Gastroesophageal sphincter (tissue), 4 donors: ENCODE measurements at regions not wholly inside any gene's neighbourhood (a gene's known extent, or its start where the extent isn't known, plus 50 kb on each side); places are given as distances from the start of the nearest gene placed in this dataset.
A peak's percentile ranks its signal among the peaks of the same experiment; 100 is the strongest.

ENCODE experiments used
- ATAC-seq: fragments of 150-250 bp; one replicate; pipeline ENCODE4 v1.9.1; 2016; ENCODE audit warnings: mild to moderate bottlenecking, moderate library complexity
- H3K27ac ChIP-seq, 4 donors: fragments of 200-600 bp; sonication (generic) in 3 of 4; 1 replicate in 3 of 4; 2 replicates in 1 of 4; pipeline ENCODE4 v1.5.1; 2016 to 2019
- H3K27me3 ChIP-seq: fragments of 200-600 bp; sonication (generic); one replicate; pipeline ENCODE4 v1.5.1; 2019
- H3K36me3 ChIP-seq, 2 donors: fragments of 200-600 bp; sonication (generic); one replicate each; pipeline ENCODE4 v1.5.1; 2019; ENCODE audit warnings: control low read depth in 1 of 2
- H3K4me1 ChIP-seq, 3 donors: fragments of 200-600 bp; sonication (generic); 1 replicate in 2 of 3; 2 replicates in 1 of 3; pipeline ENCODE4 v1.5.1; 2016 to 2019; ENCODE audit warnings: control low read depth in 2 of 3
- H3K4me3 ChIP-seq, 2 donors: fragments of 200-600 bp; sonication (generic); one replicate each; pipeline ENCODE4 v1.5.1; 2019; ENCODE audit warnings: mild to moderate bottlenecking in 1 of 2, moderate library complexity in 1 of 2
- H3K9me3 ChIP-seq, 3 donors: fragments of 200-600 bp; sonication (generic); one replicate each; pipeline ENCODE4 v1.5.1; 2017 to 2019; ENCODE audit warnings: control low read depth in 2 of 3
- EP300 ChIP-seq: sonication (generic); formaldehyde crosslinking; IDR thresholded peaks from one replicate; pipeline ENCODE4 v1.6.1; 2017; ENCODE audit warnings: antibody characterized with exemption, mild to moderate bottlenecking
- POLR2A ChIP-seq, 2 donors: fragments of 450-650 bp; IDR thresholded peaks; one replicate each; pipeline ENCODE4 v1.6.1; 2017; ENCODE audit warnings: antibody characterized with exemption in 2 of 2, mild to moderate bottlenecking in 2 of 2, moderate library complexity in 1 of 2
- POLR2AphosphoS5 ChIP-seq: sonication (generic); formaldehyde crosslinking; IDR thresholded peaks from one replicate; pipeline ENCODE4 v1.6.1; 2017; ENCODE audit warnings: antibody characterized with exemption
- WGBS, 2 donors: methylation state at CpG; one replicate each; pipeline ENCODE4 v1.1.5; 2018; ENCODE audit warnings: low coverage in 1 of 2; 5-methylcytosine and 5-hydroxymethylcytosine counted together
- TF ChIP-seq, protein P1 (sequence below), 4 experiments: fragments of 200-600 bp in 2 of 4; fragments of 450-650 bp in 2 of 4; sonication (generic) in 1 of 4; IDR thresholded peaks; one replicate each; pipeline ENCODE4 v1.5.1; 2017 to 2019; ENCODE audit warnings: antibody characterized with exemption in 4 of 4, mild to moderate bottlenecking in 2 of 4, moderate library complexity in 2 of 4

DNA sequence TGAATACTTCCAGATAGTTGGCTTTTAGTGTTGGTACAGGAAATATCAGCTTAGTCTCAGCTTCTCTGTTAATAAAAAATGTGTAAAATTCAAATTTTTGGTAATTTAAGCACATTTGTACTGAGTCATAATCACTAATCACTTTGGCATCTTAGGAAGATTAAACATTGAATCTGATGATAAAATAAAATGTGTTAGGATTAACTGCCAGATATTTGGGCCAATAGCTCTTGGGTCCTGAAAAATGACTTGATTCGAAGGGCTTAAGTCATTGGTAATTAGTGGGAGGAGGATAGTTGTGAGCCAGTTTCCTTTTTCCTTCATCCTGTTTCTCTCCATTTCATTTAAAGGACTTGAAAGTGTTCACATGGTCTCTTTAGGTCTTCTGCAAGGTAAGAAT is 426.1 kb downstream of the RFPL4B start:
- TF ChIP-seq EP300 (no peak), POLR2AphosphoS5 (no peak), POLR2A (IDR thresholded peaks at IDR 0.05) (no peak)
- TF ChIP-seq, protein P1, sequence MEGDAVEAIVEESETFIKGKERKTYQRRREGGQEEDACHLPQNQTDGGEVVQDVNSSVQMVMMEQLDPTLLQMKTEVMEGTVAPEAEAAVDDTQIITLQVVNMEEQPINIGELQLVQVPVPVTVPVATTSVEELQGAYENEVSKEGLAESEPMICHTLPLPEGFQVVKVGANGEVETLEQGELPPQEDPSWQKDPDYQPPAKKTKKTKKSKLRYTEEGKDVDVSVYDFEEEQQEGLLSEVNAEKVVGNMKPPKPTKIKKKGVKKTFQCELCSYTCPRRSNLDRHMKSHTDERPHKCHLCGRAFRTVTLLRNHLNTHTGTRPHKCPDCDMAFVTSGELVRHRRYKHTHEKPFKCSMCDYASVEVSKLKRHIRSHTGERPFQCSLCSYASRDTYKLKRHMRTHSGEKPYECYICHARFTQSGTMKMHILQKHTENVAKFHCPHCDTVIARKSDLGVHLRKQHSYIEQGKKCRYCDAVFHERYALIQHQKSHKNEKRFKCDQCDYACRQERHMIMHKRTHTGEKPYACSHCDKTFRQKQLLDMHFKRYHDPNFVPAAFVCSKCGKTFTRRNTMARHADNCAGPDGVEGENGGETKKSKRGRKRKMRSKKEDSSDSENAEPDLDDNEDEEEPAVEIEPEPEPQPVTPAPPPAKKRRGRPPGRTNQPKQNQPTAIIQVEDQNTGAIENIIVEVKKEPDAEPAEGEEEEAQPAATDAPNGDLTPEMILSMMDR (IDR thresholded peaks at IDR 0.05), result no peak
- Histone ChIP-seq H3K27ac (no peak overlapping the region), H3K36me3 (no peaks in the 10 kb centered on the region), H3K4me3 (no peak overlapping the region), H3K4me1 (no peaks in the 10 kb centered on the region), H3K9me3 (peaks cover 0 to under 1% (median 0%) of the 10 kb centered on the region in 3 donors), H3K27me3 (no peaks in the 10 kb centered on the region)
- WGBS, 2 donors, result 0% methylated on average over 1 of the region's 1 CpG
- ATAC-seq, result no peak

DNA sequence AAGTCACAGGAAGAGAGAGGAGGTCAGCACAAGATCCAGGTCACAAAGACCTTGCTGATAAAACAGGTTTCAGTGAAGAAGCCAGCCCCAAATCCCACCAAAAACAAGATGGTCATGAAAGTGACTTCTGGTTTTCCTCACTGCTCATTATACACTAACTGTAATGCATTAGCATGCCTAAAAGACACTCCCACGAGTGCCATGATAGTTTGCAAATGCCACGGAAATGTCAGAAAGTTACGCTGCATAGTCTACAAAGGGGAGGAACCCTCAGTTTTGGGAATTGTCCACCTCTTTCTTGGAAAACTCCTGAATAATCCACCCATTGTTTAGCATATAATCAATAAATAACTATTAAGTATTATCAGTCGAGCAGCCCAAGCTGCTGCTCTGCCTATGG is 427.2 kb downstream of the RFPL4B start:
- no peak for TF ChIP-seq POLR2A (IDR thresholded peaks at IDR 0.05)
- Histone ChIP-seq H3K27me3 (no peaks in the 10 kb centered on the region), H3K9me3 (no peaks in the 10 kb centered on the region), H3K27ac (no peak overlapping the region), H3K4me3 (no peak overlapping the region), H3K4me1 (no peaks in the 10 kb centered on the region), H3K36me3 (no peaks in the 10 kb centered on the region)
- 82 to 85% methylated on average over 4 of the region's 4 CpGs for WGBS, 2 donors
- ATAC-seq, result no peak

DNA sequence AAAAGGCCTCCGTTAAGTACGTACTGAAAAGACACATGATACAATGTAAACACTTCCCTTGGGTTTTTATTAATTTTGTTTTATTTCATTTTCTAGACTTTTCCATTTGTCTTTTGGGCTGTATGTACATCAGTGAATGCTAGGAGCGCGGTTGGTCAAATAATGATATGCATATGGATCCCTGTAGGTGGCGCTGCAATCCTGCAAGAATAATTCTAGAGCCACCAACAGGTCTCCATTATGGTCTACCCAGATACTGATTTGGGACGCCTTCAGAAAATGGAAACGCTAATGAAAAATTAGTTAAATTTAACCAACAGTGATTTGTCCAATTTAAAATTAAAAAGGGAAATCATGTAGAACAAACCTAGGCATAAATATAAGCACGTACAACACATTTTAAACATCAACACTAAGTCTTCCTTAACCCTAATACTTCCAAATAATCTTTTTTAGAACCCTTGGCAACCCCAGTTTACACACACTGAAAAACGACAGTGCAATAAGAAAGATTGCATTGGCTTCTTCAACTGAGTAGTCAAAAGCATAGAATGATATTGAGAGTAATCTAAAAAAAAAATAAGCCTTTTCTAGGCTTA is 433.5 kb downstream of the RFPL4B start:
- ATAC-seq, result peak; percentile 84
- 27 to 38% methylated on average over 9 of the region's 9 CpGs for WGBS, 2 donors
- no peak for TF ChIP-seq EP300
- TF ChIP-seq, protein P1 (IDR thresholded peaks at IDR 0.05), result peak; percentile 81 to 95 (median 84)
- Histone ChIP-seq H3K27me3 (no peaks in the 10 kb centered on the region), H3K27ac (no peak overlapping the region), H3K4me1 (peaks cover 0 to 4% (median 0%) of the 10 kb centered on the region in 3 donors), H3K4me3 (no peak overlapping the region), H3K9me3 (no peaks in the 10 kb centered on the region), H3K36me3 (no peaks in the 10 kb centered on the region)

DNA sequence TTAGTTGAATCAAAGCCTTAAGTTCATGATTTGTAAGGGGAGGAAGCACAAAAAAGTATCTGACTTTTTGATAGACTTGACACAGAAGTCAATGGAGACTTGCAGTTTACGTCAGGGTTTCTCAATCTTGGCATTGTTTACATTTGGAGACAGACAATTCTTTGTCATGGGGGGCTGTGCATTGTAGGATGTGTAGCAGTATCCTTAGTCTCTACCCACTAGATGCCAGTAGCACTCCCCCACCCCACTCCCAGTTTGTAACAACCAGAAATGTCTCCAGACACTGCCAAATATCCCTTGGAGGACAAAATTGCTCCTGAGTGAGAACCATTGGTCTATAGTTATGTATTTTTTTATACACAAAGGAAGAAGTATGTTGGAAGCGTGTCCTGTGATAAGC is 434.1 kb downstream of the RFPL4B start:
- Histone ChIP-seq H3K36me3 (no peaks in the 10 kb centered on the region), H3K27ac (no peak overlapping the region), H3K4me3 (no peak overlapping the region), H3K9me3 (no peaks in the 10 kb centered on the region), H3K4me1 (peaks cover 0 to 4% (median 0%) of the 10 kb centered on the region in 3 donors), H3K27me3 (no peaks in the 10 kb centered on the region)
- 60 to 71% methylated on average over 2 of the region's 2 CpGs for WGBS, 2 donors
- no peak for ATAC-seq
- TF ChIP-seq EP300, result no peak

DNA sequence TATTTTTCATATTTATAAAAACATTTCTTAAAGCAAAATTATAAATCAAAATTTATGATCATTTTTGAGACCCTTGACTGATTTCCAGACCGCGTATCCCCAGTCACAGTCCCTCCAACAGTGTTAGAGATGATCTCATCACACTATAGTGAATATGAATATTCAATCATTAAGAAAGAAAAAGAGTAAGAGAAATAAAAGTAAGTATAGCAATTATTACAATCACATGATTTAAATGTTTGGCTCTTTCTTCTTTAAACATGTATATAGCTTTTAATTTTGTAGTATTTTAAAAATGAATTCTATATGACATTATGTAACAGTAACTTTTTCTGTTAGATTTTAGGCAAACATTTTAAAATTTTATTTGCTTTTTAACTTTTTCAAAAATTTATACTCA is 438.3 kb downstream of the RFPL4B start:
- TF ChIP-seq EP300 (no peak), POLR2AphosphoS5 (no peak), POLR2A (IDR thresholded peaks at IDR 0.05) (no peak)
- TF ChIP-seq, protein P1 (IDR thresholded peaks at IDR 0.05), result no peak
- no peak overlapping the region for H3K27ac ChIP-seq
- no peak for ATAC-seq
- H3K27me3 ChIP-seq, result no peaks in the 10 kb centered on the region
- H3K9me3 ChIP-seq, result no peaks in the 10 kb centered on the region
- H3K4me3 ChIP-seq, result no peak overlapping the region
- 93 to 100% methylated on average over 2 of the region's 2 CpGs for WGBS, 2 donors
- H3K4me1 ChIP-seq, result peaks cover 0 to 4% (median 0%) of the 10 kb centered on the region in 3 donors
- H3K36me3 ChIP-seq, result no peaks in the 10 kb centered on the region

DNA sequence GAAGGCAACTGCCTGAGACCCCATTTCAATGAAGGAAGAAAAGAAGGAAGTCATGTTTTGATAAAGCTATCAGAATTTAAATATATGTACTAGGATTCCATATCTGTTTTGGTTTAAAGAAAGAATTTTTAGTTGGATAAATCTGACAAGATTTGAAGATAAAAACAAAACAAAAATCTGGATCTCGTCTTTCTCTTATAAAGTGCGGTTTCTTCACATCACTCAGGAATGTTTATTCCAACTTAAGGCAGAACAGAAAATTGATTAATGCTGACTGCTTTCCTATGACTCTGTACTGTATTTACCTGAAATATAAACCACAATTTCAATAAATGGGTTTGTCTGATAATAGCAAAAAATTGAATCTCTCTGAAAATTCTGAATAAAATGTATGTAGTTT is 439.7 kb downstream of the RFPL4B start:
- ATAC-seq, result no peak
- Histone ChIP-seq H3K4me3 (no peak overlapping the region), H3K36me3 (no peaks in the 10 kb centered on the region), H3K9me3 (no peaks in the 10 kb centered on the region), H3K27me3 (no peaks in the 10 kb centered on the region), H3K27ac (no peak overlapping the region), H3K4me1 (no peaks in the 10 kb centered on the region)
- 94 to 100% methylated on average over 2 of the region's 2 CpGs for WGBS, 2 donors
- TF ChIP-seq EP300 (no peak), POLR2A (IDR thresholded peaks at IDR 0.05) (no peak), POLR2AphosphoS5 (no peak)
- TF ChIP-seq, protein P1 (IDR thresholded peaks at IDR 0.05), result no peak
